ENCODE measurements at regions not wholly inside any gene's neighbourhood (a gene's known extent, or its start where the extent isn't known, plus 50 kb on each side); places are given as distances from the start of the nearest gene placed in this dataset.

- TF ChIP-seq, protein P1, sequence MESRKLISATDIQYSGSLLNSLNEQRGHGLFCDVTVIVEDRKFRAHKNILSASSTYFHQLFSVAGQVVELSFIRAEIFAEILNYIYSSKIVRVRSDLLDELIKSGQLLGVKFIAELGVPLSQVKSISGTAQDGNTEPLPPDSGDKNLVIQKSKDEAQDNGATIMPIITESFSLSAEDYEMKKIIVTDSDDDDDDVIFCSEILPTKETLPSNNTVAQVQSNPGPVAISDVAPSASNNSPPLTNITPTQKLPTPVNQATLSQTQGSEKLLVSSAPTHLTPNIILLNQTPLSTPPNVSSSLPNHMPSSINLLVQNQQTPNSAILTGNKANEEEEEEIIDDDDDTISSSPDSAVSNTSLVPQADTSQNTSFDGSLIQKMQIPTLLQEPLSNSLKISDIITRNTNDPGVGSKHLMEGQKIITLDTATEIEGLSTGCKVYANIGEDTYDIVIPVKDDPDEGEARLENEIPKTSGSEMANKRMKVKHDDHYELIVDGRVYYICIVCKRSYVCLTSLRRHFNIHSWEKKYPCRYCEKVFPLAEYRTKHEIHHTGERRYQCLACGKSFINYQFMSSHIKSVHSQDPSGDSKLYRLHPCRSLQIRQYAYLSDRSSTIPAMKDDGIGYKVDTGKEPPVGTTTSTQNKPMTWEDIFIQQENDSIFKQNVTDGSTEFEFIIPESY (IDR thresholded peaks at IDR 0.05) = no peak
- no peak for TF ChIP-seq RXRA (IDR thresholded peaks at IDR 0.05)
These were observed 207.9 kb downstream of the MREG start (continued) for GRCh38 chr2:215805493-215805892.

GRCh38 chr2:215803150-215803549 lies 210.2 kb downstream of the MREG start:
- H3K9ac ChIP-seq (ENCODE audit: low read depth in 1 of 2, low read length in 2 of 2) = no peak overlapping the region
- DNase-seq (ENCODE audit: low spot score) = no peak
- no peaks in the 10 kb centered on the region for H3K27me3 ChIP-seq (ENCODE audit: control insufficient read depth in 4 of 4, insufficient read depth in 4 of 4, low read length in 3 of 4)
- no peak overlapping the region for H3K27ac ChIP-seq (ENCODE audit: low read depth in 1 of 2, low read length in 2 of 2)
- H3K4me3 ChIP-seq (ENCODE audit: low read depth in 1 of 3, low read length in 3 of 3) = no peak overlapping the region
- peaks cover 0 to 1% (median 0%) of the 10 kb centered on the region in 4 donors for H3K4me1 ChIP-seq (ENCODE audit: control insufficient read depth in 4 of 4, insufficient read depth in 4 of 4, low read length in 3 of 4)
- TF ChIP-seq HNF4A (conservative IDR thresholded peaks at IDR 0.05) (no peak), EGR1 (IDR thresholded peaks at IDR 0.05; ENCODE audit: low read depth in 2 of 2) (no peak), TAF1 (conservative IDR thresholded peaks at IDR 0.05) (no peak), FOXA2 (IDR thresholded peaks at IDR 0.05) (no peak), RXRA (IDR thresholded peaks at IDR 0.05) (no peak), NR2F2 (IDR thresholded peaks at IDR 0.05) (no peak), YY1 (IDR thresholded peaks at IDR 0.05) (no peak), GABPA (IDR thresholded peaks at IDR 0.05 in 1 of 2, conservative IDR thresholded peaks at IDR 0.05 in 1 of 2) (no peak), REST (IDR thresholded peaks at IDR 0.05) (no peak)
- TF ChIP-seq, protein P2, sequence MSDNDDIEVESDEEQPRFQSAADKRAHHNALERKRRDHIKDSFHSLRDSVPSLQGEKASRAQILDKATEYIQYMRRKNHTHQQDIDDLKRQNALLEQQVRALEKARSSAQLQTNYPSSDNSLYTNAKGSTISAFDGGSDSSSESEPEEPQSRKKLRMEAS (IDR thresholded peaks at IDR 0.05) = no peak
- TF ChIP-seq, protein P3, sequence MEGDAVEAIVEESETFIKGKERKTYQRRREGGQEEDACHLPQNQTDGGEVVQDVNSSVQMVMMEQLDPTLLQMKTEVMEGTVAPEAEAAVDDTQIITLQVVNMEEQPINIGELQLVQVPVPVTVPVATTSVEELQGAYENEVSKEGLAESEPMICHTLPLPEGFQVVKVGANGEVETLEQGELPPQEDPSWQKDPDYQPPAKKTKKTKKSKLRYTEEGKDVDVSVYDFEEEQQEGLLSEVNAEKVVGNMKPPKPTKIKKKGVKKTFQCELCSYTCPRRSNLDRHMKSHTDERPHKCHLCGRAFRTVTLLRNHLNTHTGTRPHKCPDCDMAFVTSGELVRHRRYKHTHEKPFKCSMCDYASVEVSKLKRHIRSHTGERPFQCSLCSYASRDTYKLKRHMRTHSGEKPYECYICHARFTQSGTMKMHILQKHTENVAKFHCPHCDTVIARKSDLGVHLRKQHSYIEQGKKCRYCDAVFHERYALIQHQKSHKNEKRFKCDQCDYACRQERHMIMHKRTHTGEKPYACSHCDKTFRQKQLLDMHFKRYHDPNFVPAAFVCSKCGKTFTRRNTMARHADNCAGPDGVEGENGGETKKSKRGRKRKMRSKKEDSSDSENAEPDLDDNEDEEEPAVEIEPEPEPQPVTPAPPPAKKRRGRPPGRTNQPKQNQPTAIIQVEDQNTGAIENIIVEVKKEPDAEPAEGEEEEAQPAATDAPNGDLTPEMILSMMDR (IDR thresholded peaks at IDR 0.05; ENCODE audit: low read depth, low read length, missing input control) = no peak
- TF ChIP-seq, protein P4, sequence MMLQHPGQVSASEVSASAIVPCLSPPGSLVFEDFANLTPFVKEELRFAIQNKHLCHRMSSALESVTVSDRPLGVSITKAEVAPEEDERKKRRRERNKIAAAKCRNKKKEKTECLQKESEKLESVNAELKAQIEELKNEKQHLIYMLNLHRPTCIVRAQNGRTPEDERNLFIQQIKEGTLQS (IDR thresholded peaks at IDR 0.05) = no peak
- H3K36me3 ChIP-seq (ENCODE audit: control insufficient read depth in 4 of 4, insufficient read depth in 3 of 4, low read depth in 1 of 4, low read length in 3 of 4) = no peaks in the 10 kb centered on the region
- no peaks in the 10 kb centered on the region for H3K9me3 ChIP-seq (ENCODE audit: control insufficient read depth in 4 of 4, low read length in 3 of 4)

DNA sequence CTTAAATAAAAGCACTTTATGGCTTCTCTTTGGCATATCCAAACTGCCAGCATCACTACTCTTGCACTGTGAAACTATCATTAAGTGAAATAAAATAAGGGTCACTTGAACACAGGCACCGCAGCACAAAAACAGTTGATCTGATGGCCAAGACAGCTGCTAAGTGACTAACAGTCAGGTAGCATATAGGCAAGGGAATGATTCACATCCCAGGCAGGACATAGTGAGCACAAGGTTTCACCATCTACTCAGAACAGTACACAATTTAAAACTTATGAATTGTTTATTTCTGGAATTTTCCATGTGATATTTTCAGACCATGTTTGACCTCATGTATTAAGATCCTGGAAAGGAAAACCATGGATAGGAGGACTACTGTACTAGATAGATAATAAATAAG lies 214.2 kb downstream of the MREG start:
- H3K27me3 ChIP-seq (ENCODE audit: control insufficient read depth in 4 of 4, insufficient read depth in 4 of 4, low read length in 3 of 4) = no peaks in the 10 kb centered on the region
- TF ChIP-seq FOXA2 (IDR thresholded peaks at IDR 0.05) = no peak
- TF ChIP-seq REST (IDR thresholded peaks at IDR 0.05) = no peak
- TF ChIP-seq GABPA (IDR thresholded peaks at IDR 0.05 in 1 of 2, conservative IDR thresholded peaks at IDR 0.05 in 1 of 2) = no peak
- no peak for TF ChIP-seq FOXA1 (IDR thresholded peaks at IDR 0.05)
- H3K9me3 ChIP-seq (ENCODE audit: control insufficient read depth in 4 of 4, low read length in 3 of 4) = no peaks in the 10 kb centered on the region
- no peaks in the 10 kb centered on the region for H3K36me3 ChIP-seq (ENCODE audit: control insufficient read depth in 4 of 4, insufficient read depth in 3 of 4, low read depth in 1 of 4, low read length in 3 of 4)
- 97% methylated on average over 1 of the region's 1 CpG for WGBS
- H3K4me1 ChIP-seq (ENCODE audit: control insufficient read depth in 4 of 4, insufficient read depth in 4 of 4, low read length in 3 of 4) = peaks cover 0 to 1% (median 0%) of the 10 kb centered on the region in 4 donors
- H3K9ac ChIP-seq (ENCODE audit: low read depth in 1 of 2, low read length in 2 of 2) = no peak overlapping the region
- no peak overlapping the region for H3K4me3 ChIP-seq (ENCODE audit: low read depth in 1 of 3, low read length in 3 of 3)
- DNase-seq (ENCODE audit: low spot score) = no peak
- H3K27ac ChIP-seq (ENCODE audit: low read depth in 1 of 2, low read length in 2 of 2) = no peak overlapping the region

Data from liver (tissue), 8 donors.